HK-2 (cell line): ENCODE measurements at regions not wholly inside any gene's neighbourhood (a gene's known extent, or its start where the extent isn't known, plus 50 kb on each side); places are given as distances from the start of the nearest gene placed in this dataset.

Source experiments
- DNase-seq: peaks from one replicate; pipeline ENCODE4 v3.0.0-alpha.2; 2018; ENCODE audit not compliant: unreplicated experiment

GRCh38 chr6:18962361-18962905 is 575.3 kb downstream of the RNF144B start:
- DNase-seq = no peak

- no peak for DNase-seq
These were observed 576.3 kb downstream of the RNF144B start for GRCh38 chr6:18963439-18963838.

- DNase-seq = no peak
These were observed 586.1 kb downstream of the RNF144B start for GRCh38 chr6:18973251-18973650.

GRCh38 chr6:18976091-18976490 is 588.9 kb downstream of the RNF144B start:
- no peak for DNase-seq

- no peak for DNase-seq
These were observed 589.8 kb downstream of the RNF144B start for GRCh38 chr6:18976966-18977365.

- DNase-seq = no peak
These were observed 591.4 kb downstream of the RNF144B start for GRCh38 chr6:18978337-18979128.

GRCh38 chr6:18985061-18985460 is 597.9 kb downstream of the RNF144B start:
- DNase-seq = no peak

GRCh38 chr6:18985996-18986395 is 598.8 kb downstream of the RNF144B start:
- DNase-seq = no peak

- no peak for DNase-seq
These were observed 601.5 kb downstream of the RNF144B start for GRCh38 chr6:18988636-18989035.

- DNase-seq = peak; percentile 62
These were observed 603.2 kb downstream of the RNF144B start for GRCh38 chr6:18990059-18990978.

- peak; percentile 5 for DNase-seq
These were observed 610.3 kb downstream of the RNF144B start for GRCh38 chr6:18997375-18997826.

- no peak for DNase-seq
These were observed 615.9 kb downstream of the RNF144B start for GRCh38 chr6:19002976-19003560.

- DNase-seq = no peak
These were observed 617.0 kb downstream of the RNF144B start for GRCh38 chr6:19004176-19004575.

GRCh38 chr6:19009769-19010168 is 622.6 kb downstream of the RNF144B start:
- no peak for DNase-seq

- DNase-seq = no peak
These were observed 626.0 kb downstream of the RNF144B start for GRCh38 chr6:19013026-19013705.

GRCh38 chr6:19024737-19025136 is 637.6 kb downstream of the RNF144B start:
- peak; percentile 8 for DNase-seq

GRCh38 chr6:19028201-19028600 is 641.1 kb downstream of the RNF144B start:
- DNase-seq = no peak

GRCh38 chr6:19032591-19033295 is 645.6 kb downstream of the RNF144B start:
- DNase-seq = no peak

- no peak for DNase-seq
These were observed 646.5 kb downstream of the RNF144B start for GRCh38 chr6:19033683-19034082.

GRCh38 chr6:19034986-19035385 is 647.8 kb downstream of the RNF144B start:
- DNase-seq = no peak
